ENCODE measurements at regions not wholly inside any gene's neighbourhood (a gene's known extent, or its start where the extent isn't known, plus 50 kb on each side); places are given as distances from the start of the nearest gene placed in this dataset.
"Not testable (repeated sequence)": the region's sequence is repeated elsewhere in the genome, so short reads cannot be mapped to it uniquely, and the experiment has no call there.

GRCh38 chr2:199040522-199040921 is 417.2 kb downstream of the SATB2 start:
- no peak for DNase-seq (ENCODE audit: low read depth in 1 of 2, low spot score in 1 of 2)
- Histone ChIP-seq H3K36me3 (no peaks in the 10 kb centered on the region), H3K4me1 (ENCODE audit: low read depth) (no peaks in the 10 kb centered on the region), H3K9me3 (ENCODE audit: low read depth) (no peaks in the 10 kb centered on the region), H3K27ac (no peak overlapping the region), H3K4me3 (no peak overlapping the region), H3K27me3 (no peaks in the 10 kb centered on the region)
- TF ChIP-seq CTCF (IDR thresholded peaks at IDR 0.05; ENCODE audit: low read depth, low read length) = no peak

- not testable (repeated sequence) for H3K4me1 ChIP-seq (ENCODE audit: low read depth); H3K27me3 ChIP-seq; H3K4me3 ChIP-seq; DNase-seq (ENCODE audit: low read depth in 1 of 2, low spot score in 1 of 2); H3K27ac ChIP-seq; H3K9me3 ChIP-seq (ENCODE audit: low read depth); H3K36me3 ChIP-seq
Measured at GRCh38 chr2:199033761-199034160, 424.0 kb downstream of the SATB2 start.

- Histone ChIP-seq H3K9me3 (ENCODE audit: low read depth) (no peaks in the 10 kb centered on the region), H3K27me3 (no peaks in the 10 kb centered on the region), H3K27ac (no peak overlapping the region), H3K4me3 (no peak overlapping the region), H3K36me3 (no peaks in the 10 kb centered on the region), H3K4me1 (ENCODE audit: low read depth) (no peaks in the 10 kb centered on the region)
- TF ChIP-seq CTCF (IDR thresholded peaks at IDR 0.05; ENCODE audit: low read depth, low read length) = no peak
- DNase-seq (ENCODE audit: low read depth in 1 of 2, low spot score in 1 of 2) = no peak
Measured at GRCh38 chr2:199025146-199025545, 432.6 kb downstream of the SATB2 start.

GRCh38 chr2:199024224-199024623 is 433.5 kb downstream of the SATB2 start:
- DNase-seq (ENCODE audit: low read depth in 1 of 2, low spot score in 1 of 2) = no peak
- no peaks in the 10 kb centered on the region for H3K9me3 ChIP-seq (ENCODE audit: low read depth)
- H3K36me3 ChIP-seq = no peaks in the 10 kb centered on the region
- H3K4me3 ChIP-seq = no peak overlapping the region
- H3K27me3 ChIP-seq = no peaks in the 10 kb centered on the region
- H3K4me1 ChIP-seq (ENCODE audit: low read depth) = no peaks in the 10 kb centered on the region
- no peak for TF ChIP-seq CTCF (IDR thresholded peaks at IDR 0.05; ENCODE audit: low read depth, low read length)
- H3K27ac ChIP-seq = no peak overlapping the region

DNA sequence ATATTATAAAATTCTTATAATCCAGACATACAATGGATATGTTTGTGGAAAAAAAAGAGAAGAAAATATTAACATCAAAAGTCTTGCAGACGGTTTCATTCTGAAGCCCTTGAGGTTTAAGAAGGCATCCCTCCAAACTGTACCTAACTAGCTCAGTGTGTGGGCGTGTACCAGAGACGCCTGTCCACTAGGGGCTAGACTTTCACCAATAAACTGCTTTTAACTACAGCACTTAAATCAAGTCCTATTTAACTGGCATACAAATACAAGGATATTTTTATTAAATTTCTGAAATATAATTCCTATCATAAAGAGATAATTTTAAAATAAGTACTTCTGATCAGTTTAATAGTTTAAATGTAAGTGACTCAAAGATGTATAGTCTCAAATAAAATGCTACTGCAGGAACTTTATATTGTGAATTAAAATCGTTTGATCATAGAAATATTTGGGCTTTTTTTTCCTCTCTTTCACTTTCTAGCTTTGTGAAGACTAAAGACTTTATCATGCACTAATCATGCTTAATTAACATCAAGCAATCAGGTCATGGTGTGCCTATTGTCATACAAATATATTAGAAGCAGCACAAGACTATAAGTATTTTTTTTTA is 437.7 kb downstream of the SATB2 start:
- peak; percentile 27 for TF ChIP-seq CTCF (IDR thresholded peaks at IDR 0.05; ENCODE audit: low read depth, low read length)
- DNase-seq (ENCODE audit: low read depth in 1 of 2, low spot score in 1 of 2) = peak; percentile 13 to 41
- H3K4me1 ChIP-seq (ENCODE audit: low read depth) = no peaks in the 10 kb centered on the region
- H3K36me3 ChIP-seq = no peaks in the 10 kb centered on the region
- no peaks in the 10 kb centered on the region for H3K9me3 ChIP-seq (ENCODE audit: low read depth)
- no peak overlapping the region for H3K27ac ChIP-seq
- no peaks in the 10 kb centered on the region for H3K27me3 ChIP-seq
- H3K4me3 ChIP-seq = no peak overlapping the region

- no peak for TF ChIP-seq CTCF (IDR thresholded peaks at IDR 0.05; ENCODE audit: low read depth, low read length)
- no peaks in the 10 kb centered on the region for H3K4me1 ChIP-seq (ENCODE audit: low read depth)
- no peak for DNase-seq (ENCODE audit: low read depth in 1 of 2, low spot score in 1 of 2)
Measured at GRCh38 chr2:199018826-199019225, 438.9 kb downstream of the SATB2 start.

More at GRCh38 chr2:199018826-199019225, 438.9 kb downstream of the SATB2 start:
- H3K27me3 ChIP-seq = no peaks in the 10 kb centered on the region
- no peaks in the 10 kb centered on the region for H3K9me3 ChIP-seq (ENCODE audit: low read depth)
- no peak overlapping the region for H3K27ac ChIP-seq
- H3K4me3 ChIP-seq = no peak overlapping the region
- no peaks in the 10 kb centered on the region for H3K36me3 ChIP-seq

Data from cardiac muscle cell (in vitro differentiated cells and primary cell).